ENCODE measurements at regions not wholly inside any gene's neighbourhood (a gene's known extent, or its start where the extent isn't known, plus 50 kb on each side); places are given as distances from the start of the nearest gene placed in this dataset.

DNA sequence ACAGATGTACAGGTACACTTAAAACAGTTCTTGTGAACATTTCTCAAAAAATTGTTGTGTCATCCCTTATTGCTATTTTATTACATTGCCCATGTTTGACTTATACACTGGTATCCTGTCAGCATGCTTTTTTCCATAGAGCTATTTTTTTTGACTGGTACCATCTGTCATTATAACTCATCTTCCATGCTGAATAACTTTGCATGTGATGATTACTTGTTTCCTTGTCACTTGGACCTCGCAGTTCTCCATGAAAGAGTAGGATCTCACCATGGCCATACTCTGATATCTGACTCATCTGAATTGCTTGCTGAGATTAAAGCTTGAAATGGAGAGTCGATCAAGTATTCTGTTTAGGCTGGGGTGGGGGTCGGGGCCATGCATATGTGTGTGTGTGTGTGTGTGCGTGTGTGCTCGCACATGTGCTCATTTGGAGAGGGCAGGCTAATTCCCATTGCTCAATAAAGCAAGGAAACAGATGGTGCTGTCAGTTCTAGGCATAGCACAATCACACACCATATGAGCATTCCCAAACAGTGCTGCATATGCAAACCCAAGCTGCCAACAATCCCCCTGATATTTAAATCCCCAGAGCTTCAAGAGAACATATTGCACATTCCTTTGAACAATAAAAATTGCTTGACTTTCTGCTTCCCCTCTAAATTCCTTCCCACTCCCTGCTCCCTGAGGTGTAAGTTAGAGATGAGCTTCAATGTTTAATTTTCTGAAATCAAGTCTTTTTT, 62.9 kb downstream of the NHLRC3 start:
- POLR2A ChIA-PET: no interaction called here
- CTCF ChIA-PET: interaction anchor here (1.1 to 2.7 kb wide), 7 partner anchors 8 to 44 kb away, joined by 3 to 14 read pairs (median 4); no protein-coding TSS in a partner anchor
- no peak for DNase-seq (ENCODE audit: extremely low spot score)
- TF ChIP-seq, protein P1, sequence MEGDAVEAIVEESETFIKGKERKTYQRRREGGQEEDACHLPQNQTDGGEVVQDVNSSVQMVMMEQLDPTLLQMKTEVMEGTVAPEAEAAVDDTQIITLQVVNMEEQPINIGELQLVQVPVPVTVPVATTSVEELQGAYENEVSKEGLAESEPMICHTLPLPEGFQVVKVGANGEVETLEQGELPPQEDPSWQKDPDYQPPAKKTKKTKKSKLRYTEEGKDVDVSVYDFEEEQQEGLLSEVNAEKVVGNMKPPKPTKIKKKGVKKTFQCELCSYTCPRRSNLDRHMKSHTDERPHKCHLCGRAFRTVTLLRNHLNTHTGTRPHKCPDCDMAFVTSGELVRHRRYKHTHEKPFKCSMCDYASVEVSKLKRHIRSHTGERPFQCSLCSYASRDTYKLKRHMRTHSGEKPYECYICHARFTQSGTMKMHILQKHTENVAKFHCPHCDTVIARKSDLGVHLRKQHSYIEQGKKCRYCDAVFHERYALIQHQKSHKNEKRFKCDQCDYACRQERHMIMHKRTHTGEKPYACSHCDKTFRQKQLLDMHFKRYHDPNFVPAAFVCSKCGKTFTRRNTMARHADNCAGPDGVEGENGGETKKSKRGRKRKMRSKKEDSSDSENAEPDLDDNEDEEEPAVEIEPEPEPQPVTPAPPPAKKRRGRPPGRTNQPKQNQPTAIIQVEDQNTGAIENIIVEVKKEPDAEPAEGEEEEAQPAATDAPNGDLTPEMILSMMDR (IDR thresholded peaks at IDR 0.05; ENCODE audit: control extremely low read depth, extremely low read depth, low read depth, missing control alignments): no peak

DNA sequence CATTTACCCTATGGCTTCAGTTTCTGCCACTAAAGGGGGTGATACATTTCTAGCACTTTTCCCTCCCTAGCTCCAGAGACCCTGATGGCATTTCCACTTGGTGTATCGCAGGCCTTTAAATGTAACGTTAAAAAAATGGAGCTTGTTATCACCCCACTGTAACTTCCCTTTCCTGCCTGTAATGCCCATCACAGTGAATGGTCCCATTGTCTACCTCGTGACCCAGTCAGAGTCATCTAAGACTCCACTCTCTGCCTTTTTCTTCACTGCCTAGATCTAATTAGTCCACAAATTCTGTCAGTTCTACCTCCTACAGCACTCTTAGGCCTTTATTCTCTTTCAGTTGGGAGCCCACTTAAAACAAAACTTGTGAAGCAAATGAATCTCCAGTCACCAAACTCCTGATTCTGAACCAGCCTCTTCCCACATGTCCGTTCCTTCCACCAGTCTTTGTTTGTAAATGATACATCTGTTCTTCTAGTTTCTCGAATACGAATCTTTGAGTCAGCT, 64.8 kb downstream of the NHLRC3 start:
- CTCF ChIA-PET: interaction anchor here (0.7 to 2.7 kb wide), 7 partner anchors 10 to 52 kb away, joined by 3 to 14 read pairs (median 5); no protein-coding TSS in a partner anchor
- POLR2A ChIA-PET: no interaction called here
- DNase-seq (ENCODE audit: extremely low spot score): no peak
- TF ChIP-seq, protein P1 (IDR thresholded peaks at IDR 0.05; ENCODE audit: control extremely low read depth, extremely low read depth, low read depth, missing control alignments): no peak

DNA sequence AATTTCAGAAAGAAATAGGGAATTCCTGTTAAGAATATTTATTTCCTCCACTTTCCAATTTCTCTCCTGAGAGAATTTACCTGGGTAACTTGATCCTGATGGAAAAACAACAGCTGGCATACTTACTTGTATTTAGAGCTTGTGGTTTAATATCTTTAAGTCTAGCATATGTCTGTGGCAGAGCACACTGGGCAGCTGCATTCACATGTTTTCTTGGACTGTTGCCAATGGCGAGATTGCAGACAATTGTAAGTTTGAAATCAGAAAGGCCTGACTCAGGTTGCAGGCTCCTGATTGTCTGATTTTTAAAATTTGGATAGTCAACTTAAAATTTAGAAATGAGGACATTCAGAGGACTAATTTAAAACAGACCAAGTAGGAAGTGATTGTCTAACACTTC, 66.9 kb downstream of the NHLRC3 start:
- TF ChIP-seq, protein P1 (IDR thresholded peaks at IDR 0.05; ENCODE audit: control extremely low read depth, extremely low read depth, low read depth, missing control alignments): no peak
- no peak for DNase-seq (ENCODE audit: extremely low spot score)
- CTCF ChIA-PET: interaction anchor here (1.5 to 3.8 kb wide), 7 partner anchors 8 to 40 kb away, joined by 3 to 12 read pairs (median 7); no protein-coding TSS in a partner anchor
- POLR2A ChIA-PET: no interaction called here

DNA sequence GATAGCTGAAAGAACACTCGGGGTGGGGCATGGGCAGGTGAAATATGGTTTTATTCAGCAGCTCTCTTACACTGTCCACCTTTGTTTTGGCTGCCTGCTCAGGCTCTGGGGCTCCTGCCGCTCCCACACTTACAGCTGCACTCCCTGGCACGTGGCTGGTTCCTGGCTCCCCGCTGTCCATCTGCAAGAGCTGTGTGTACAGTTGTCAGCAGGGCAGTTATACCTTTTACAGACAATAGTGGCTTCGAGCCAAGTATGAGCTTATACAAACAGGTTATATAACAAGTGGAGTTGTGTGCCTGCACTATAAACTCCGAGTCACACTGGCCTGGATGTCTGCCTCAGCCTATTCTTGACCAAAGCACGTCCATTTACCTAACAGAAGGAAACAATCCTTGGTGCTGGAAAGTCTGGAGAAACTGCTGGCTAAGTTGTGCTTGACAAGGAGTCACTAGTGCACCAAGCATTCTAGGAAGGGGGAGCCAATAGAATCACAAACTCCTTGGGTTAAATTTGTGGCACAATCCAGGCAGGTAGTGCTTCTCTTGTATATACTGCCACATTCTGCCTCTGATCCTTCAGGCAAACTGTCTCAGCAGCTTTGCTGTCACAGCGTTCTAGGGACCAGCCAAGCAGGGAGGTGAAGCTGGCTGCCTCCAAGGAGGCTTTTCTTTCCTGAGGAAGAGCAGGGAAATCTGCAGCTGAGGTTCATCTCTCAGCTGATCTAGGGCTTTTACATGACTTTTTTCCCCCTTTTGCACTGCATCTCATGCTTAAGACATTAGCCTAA, 68.2 kb downstream of the NHLRC3 start:
- CTCF ChIA-PET: interaction anchor here (1.5 to 3.8 kb wide), 7 partner anchors 7 to 510 kb away, joined by 4 to 12 read pairs (median 5); no protein-coding TSS in a partner anchor
- DNase-seq (ENCODE audit: extremely low spot score): no peak
- POLR2A ChIA-PET: no interaction called here
- TF ChIP-seq, protein P1 (IDR thresholded peaks at IDR 0.05; ENCODE audit: control extremely low read depth, extremely low read depth, low read depth, missing control alignments): no peak

DNA sequence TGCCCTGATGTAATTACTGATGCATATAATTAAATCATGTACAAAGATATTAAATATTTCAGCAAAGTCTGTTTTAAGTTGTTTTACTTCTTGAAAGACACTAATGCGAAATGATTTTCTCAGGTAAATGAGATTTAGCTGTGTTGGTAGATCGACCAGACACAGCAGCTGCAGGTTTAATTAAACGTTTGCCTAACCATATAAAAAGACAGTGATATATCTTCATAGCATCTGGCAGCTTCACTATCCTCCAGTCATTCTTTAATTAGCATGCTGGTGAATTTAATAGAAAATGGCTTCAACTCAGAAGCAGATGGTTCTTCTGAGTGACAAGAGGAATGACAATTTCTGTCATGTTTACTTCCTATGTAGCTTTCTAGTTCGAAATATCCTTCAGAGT, 69.3 kb downstream of the NHLRC3 start:
- CTCF ChIA-PET: interaction anchor here (1.0 to 3.8 kb wide), 6 partner anchors 8 to 467 kb away, joined by 3 to 12 read pairs (median 4); no protein-coding TSS in a partner anchor
- no peak for DNase-seq (ENCODE audit: extremely low spot score)
- POLR2A ChIA-PET: no interaction called here
- TF ChIP-seq, protein P1 (IDR thresholded peaks at IDR 0.05; ENCODE audit: control extremely low read depth, extremely low read depth, low read depth, missing control alignments): no peak

DNA sequence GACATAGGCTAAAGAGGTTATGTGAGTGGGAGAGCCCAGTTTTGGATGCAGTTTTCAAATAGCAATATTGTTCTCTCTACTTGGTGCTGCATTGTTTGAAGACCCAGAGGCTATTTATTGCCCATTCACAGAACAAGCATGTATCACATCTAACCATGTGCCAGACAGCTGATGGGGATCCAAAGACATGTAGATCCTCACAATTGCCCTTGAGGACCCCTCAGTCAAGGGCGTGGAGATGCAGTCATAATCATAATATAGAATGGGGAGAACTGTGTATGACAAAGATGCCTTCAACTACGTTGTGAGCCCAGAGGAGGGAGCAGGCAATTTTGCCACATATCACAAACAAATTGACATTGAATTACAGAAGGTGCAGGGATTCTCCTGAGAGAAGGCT, 70.5 kb downstream of the NHLRC3 start:
- TF ChIP-seq, protein P1 (IDR thresholded peaks at IDR 0.05; ENCODE audit: control extremely low read depth, extremely low read depth, low read depth, missing control alignments): no peak
- ChIA-PET POLR2A (no interaction called here), CTCF (interaction anchor here (1.0 to 3.8 kb wide), 3 partner anchors 11 to 465 kb away, joined by 3 to 12 read pairs (median 3); no protein-coding TSS in a partner anchor)
- no peak for DNase-seq (ENCODE audit: extremely low spot score)
